GM12878 (cell line): ENCODE measurements at regions not wholly inside any gene's neighbourhood (a gene's known extent, or its start where the extent isn't known, plus 50 kb on each side); places are given as distances from the start of the nearest gene placed in this dataset.

ENCODE experiments used
- ATAC-seq: fragments of 200-7000 bp; cut with Tn5 transposase; 3 replicates; pipeline ENCODE4 v1.9.1; 2020; ENCODE audit warnings: mild to moderate bottlenecking, moderate library complexity
- BruUV-seq: library from RNA; stranded (reverse); fragments of 400-500 nt; replicated peaks from 2 replicates; lab custom pipeline; 2021; lab: Mats Ljungman, UMichigan
- CTCF ChIA-PET: fragments of 300-600 bp; sonication (Branson Sonifier 250); formaldehyde crosslinking; extraction: SDS; loops from one replicate; lab custom pipeline; 2021; ENCODE audit warnings: inconsistent platforms; lab: Yijun Ruan, JAX
- POLR2A ChIA-PET: fragments of 350-600 bp; formaldehyde crosslinking; extraction: SDS; loops from one replicate; lab custom pipeline; 2021; ENCODE audit warnings: inconsistent platforms; lab: Charles Lee
- RAD21 ChIA-PET: fragments of 300-600 bp; sonication (Branson Sonifier 250); formaldehyde crosslinking; loops from one replicate; lab custom pipeline; 2023; ENCODE audit warnings: antibody characterized with exemption; ENCODE audit not compliant: unreplicated experiment; lab: Charles Lee
- SMC1A ChIA-PET: fragments of 300-600 bp; sonication (Branson Sonifier 250); formaldehyde crosslinking; loops from one replicate; lab custom pipeline; 2023; ENCODE audit not compliant: unreplicated experiment, uncharacterized antibody; lab: Charles Lee
- DNase-seq: peaks from one replicate; pipeline ENCODE4 v3.0.0-alpha.2; 2011; ENCODE audit warnings: low read depth, low spot score
- FAIRE-seq: peaks from 3 replicates; lab custom pipeline; 2011; peaks lifted over from hg19 to GRCh38; lab: Jason Lieb, UNC
- H2AFZ ChIP-seq: 2 replicates; pipeline ENCODE4 v1.6.0; 2011; ENCODE audit warnings: low read depth, low read length, control low read depth; ENCODE audit not compliant: control insufficient read depth
- H3K27ac ChIP-seq: 2 replicates; pipeline ENCODE4 v1.5.1; 2011; ENCODE audit warnings: control low read depth; ENCODE audit not compliant: control insufficient read depth, insufficient read depth
- H3K27me3 ChIP-seq, 2 experiments: replicated peaks in 1 of 2; 2 replicates each; pipeline versions ENCODE4 v1.6.0 to v1.6.1; 2011; ENCODE audit warnings: low read length in 1 of 2; ENCODE audit not compliant: control insufficient read depth in 2 of 2, insufficient read depth in 2 of 2
- H3K36me3 ChIP-seq, 2 experiments: 2 replicates each; pipeline ENCODE4 v1.5.1; 2011; ENCODE audit warnings: low read length in 1 of 2; ENCODE audit not compliant: control insufficient read depth in 2 of 2, insufficient read depth in 2 of 2
- H3K4me1 ChIP-seq: 2 replicates; pipeline ENCODE4 v1.6.1; 2011; ENCODE audit warnings: mild to moderate bottlenecking, low read length, moderate library complexity, mixed read lengths; ENCODE audit not compliant: control insufficient read depth, insufficient read depth
- H3K4me2 ChIP-seq: 2 replicates; pipeline ENCODE4 v1.6.0; 2011; ENCODE audit warnings: control low read depth; ENCODE audit not compliant: control insufficient read depth, insufficient read depth
- H3K4me3 ChIP-seq: fragments of 200-600 bp; sonication (generic); 2 replicates; pipeline ENCODE4 v1.5.1; 2016
- H3K79me2 ChIP-seq: 2 replicates; pipeline ENCODE4 v1.6.0; 2011; ENCODE audit warnings: low read length; ENCODE audit not compliant: control insufficient read depth, insufficient read depth
- H3K9ac ChIP-seq: 2 replicates; pipeline ENCODE4 v1.8.0; 2011; ENCODE audit warnings: low read length, control low read depth, mixed read lengths; ENCODE audit not compliant: control insufficient read depth, insufficient read depth
- H3K9me3 ChIP-seq: replicated peaks from 3 replicates; pipeline ENCODE4 v1.5.1; 2011; ENCODE audit warnings: mild to moderate bottlenecking, low read length; ENCODE audit not compliant: control insufficient read depth, insufficient read depth
- H4K20me1 ChIP-seq: 2 replicates; pipeline ENCODE4 v1.6.0; 2011; ENCODE audit not compliant: control insufficient read depth, insufficient read depth
- ATF7 ChIP-seq: fragments of 450-650 bp; IDR thresholded peaks from 2 replicates; pipeline ENCODE4 v1.6.1; 2016; ENCODE audit warnings: low read depth, mild to moderate bottlenecking
- CBX5 ChIP-seq: sonication (generic); IDR thresholded peaks from 2 replicates; pipeline ENCODE4 v1.6.1; 2016; ENCODE audit warnings: low read depth, moderate library complexity, mild to moderate bottlenecking, inconsistent platforms
- KDM1A ChIP-seq: fragments of 200-600 bp; sonication (generic); IDR thresholded peaks from 2 replicates; pipeline ENCODE4 v1.6.1; 2016; ENCODE audit warnings: borderline replicate concordance
- NBN ChIP-seq: fragments of 450-650 bp; IDR thresholded peaks from 2 replicates; pipeline ENCODE4 v1.6.1; 2016
- RUNX3 ChIP-seq: IDR thresholded peaks from 2 replicates; pipeline ENCODE4 v1.6.1; 2012; ENCODE audit warnings: low read length, inconsistent platforms
- TCF12 ChIP-seq: IDR thresholded peaks from 2 replicates; pipeline ENCODE4 v1.6.1; 2011; ENCODE audit warnings: low read depth, mild to moderate bottlenecking, low read length
- ZNF274 ChIP-seq: IDR thresholded peaks from one replicate; pipeline ENCODE4 v1.8.0; 2011; ENCODE audit not compliant: insufficient read length, insufficient read depth
- WGBS: methylation state at CpG from one replicate; pipeline ENCODE4 v1.1.6; 2016; ENCODE audit warnings: low lambda C conversion rate; ENCODE audit not compliant: insufficient replicate concordance, insufficient coverage; ENCODE audit errors: missing lambda C conversion rate; 5-methylcytosine and 5-hydroxymethylcytosine counted together
- in situ Hi-C: fragments of 300-500 bp; cut with MboI; formaldehyde crosslinking; loops from 9 replicates; pipeline ENCODE4 v1.14.3; 2018; ENCODE audit warnings: mixed read lengths
- intact Hi-C: fragments of 100-400 bp; cut with micrococcal nuclease; formaldehyde crosslinking; loops from one replicate; pipeline ENCODE4 v1.14.2; 2022; ENCODE audit not compliant: unreplicated experiment
- TF ChIP-seq, protein P1 (sequence below): fragments of 450-650 bp; IDR thresholded peaks from 2 replicates; pipeline ENCODE4 v1.6.1; 2016; ENCODE audit warnings: mild to moderate bottlenecking
- TF ChIP-seq, protein P2 (sequence below): fragments of 450-650 bp; IDR thresholded peaks from 2 replicates; pipeline ENCODE4 v1.6.1; 2016; ENCODE audit warnings: mild to moderate bottlenecking, moderate library complexity, borderline replicate concordance

DNA sequence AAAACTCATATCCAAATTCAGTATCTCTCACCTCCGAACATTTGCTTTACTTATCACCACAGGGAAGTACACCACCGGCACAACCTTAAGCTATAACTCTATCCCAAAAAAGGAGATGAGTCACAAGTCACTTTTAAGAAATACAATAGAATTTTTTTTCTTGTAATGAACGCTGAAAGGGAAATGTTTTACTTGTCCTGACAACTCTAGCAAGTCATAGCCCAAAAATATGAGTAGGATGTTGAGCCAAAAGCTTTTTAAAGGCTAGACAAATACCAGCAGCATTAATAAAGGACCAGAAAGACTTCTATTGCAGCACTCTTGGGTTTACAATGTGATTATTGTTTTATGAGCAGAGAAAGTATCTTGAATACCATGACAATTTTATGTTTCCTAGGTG lies 147.3 kb upstream of the FST start:
- in situ Hi-C loops (no loop called here), intact Hi-C loops (no loop called here)
- FAIRE-seq (no peak), DNase-seq (no peak), ATAC-seq (no peak)
- ChIA-PET CTCF (no interaction called here), POLR2A (no interaction called here), SMC1A (no interaction called here), RAD21 (no interaction called here)
- Histone ChIP-seq H3K4me1 (no peaks in the 10 kb centered on the region), H3K4me2 (no peak overlapping the region), H3K4me3 (no peak overlapping the region), H3K27me3 (no peaks in the 10 kb centered on the region), H3K36me3 (no peaks in the 10 kb centered on the region), H2AFZ (no peak overlapping the region), H3K79me2 (no peaks in the 10 kb centered on the region), H3K27ac (no peak overlapping the region), H3K9ac (no peak overlapping the region), H3K9me3 (no peaks in the 10 kb centered on the region), H4K20me1 (no peaks in the 10 kb centered on the region)
- no TSS peak for BruUV-seq
- WGBS, result 2% methylated on average over 3 of the region's 3 CpGs
- TF ChIP-seq, protein P1, sequence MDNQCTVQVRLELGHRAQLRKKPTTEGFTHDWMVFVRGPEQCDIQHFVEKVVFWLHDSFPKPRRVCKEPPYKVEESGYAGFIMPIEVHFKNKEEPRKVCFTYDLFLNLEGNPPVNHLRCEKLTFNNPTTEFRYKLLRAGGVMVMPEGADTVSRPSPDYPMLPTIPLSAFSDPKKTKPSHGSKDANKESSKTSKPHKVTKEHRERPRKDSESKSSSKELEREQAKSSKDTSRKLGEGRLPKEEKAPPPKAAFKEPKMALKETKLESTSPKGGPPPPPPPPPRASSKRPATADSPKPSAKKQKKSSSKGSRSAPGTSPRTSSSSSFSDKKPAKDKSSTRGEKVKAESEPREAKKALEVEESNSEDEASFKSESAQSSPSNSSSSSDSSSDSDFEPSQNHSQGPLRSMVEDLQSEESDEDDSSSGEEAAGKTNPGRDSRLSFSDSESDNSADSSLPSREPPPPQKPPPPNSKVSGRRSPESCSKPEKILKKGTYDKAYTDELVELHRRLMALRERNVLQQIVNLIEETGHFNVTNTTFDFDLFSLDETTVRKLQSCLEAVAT, result no peak
- no peak for TF ChIP-seq NBN
- no peak for TF ChIP-seq ATF7
- no peak for TF ChIP-seq TCF12
- TF ChIP-seq, protein P2, sequence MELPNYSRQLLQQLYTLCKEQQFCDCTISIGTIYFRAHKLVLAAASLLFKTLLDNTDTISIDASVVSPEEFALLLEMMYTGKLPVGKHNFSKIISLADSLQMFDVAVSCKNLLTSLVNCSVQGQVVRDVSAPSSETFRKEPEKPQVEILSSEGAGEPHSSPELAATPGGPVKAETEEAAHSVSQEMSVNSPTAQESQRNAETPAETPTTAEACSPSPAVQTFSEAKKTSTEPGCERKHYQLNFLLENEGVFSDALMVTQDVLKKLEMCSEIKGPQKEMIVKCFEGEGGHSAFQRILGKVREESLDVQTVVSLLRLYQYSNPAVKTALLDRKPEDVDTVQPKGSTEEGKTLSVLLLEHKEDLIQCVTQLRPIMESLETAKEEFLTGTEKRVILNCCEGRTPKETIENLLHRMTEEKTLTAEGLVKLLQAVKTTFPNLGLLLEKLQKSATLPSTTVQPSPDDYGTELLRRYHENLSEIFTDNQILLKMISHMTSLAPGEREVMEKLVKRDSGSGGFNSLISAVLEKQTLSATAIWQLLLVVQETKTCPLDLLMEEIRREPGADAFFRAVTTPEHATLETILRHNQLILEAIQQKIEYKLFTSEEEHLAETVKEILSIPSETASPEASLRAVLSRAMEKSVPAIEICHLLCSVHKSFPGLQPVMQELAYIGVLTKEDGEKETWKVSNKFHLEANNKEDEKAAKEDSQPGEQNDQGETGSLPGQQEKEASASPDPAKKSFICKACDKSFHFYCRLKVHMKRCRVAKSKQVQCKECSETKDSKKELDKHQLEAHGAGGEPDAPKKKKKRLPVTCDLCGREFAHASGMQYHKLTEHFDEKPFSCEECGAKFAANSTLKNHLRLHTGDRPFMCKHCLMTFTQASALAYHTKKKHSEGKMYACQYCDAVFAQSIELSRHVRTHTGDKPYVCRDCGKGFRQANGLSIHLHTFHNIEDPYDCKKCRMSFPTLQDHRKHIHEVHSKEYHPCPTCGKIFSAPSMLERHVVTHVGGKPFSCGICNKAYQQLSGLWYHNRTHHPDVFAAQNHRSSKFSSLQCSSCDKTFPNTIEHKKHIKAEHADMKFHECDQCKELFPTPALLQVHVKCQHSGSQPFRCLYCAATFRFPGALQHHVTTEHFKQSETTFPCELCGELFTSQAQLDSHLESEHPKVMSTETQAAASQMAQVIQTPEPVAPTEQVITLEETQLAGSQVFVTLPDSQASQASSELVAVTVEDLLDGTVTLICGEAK, result no peak
- no peak for TF ChIP-seq KDM1A
- TF ChIP-seq CBX5, result no peak
- no peak for TF ChIP-seq RUNX3
- no peak for TF ChIP-seq ZNF274
